Left lobe of liver (tissue), 2 donors: ENCODE measurements at regions not wholly inside any gene's neighbourhood (a gene's known extent, or its start where the extent isn't known, plus 50 kb on each side); places are given as distances from the start of the nearest gene placed in this dataset.

Source experiments
- ATAC-seq: fragments of 200-7000 bp; cut with Tn5 transposase; one replicate; pipeline ENCODE4 v1.9.1; 2020; ENCODE audit warnings: mild to moderate bottlenecking, moderate library complexity
- DNase-seq: peaks from one replicate; pipeline ENCODE4 v3.0.0-alpha.2; 2020; ENCODE audit warnings: low spot score
- donor health status: DM: no; HTN: no; CAD: no; lungs with moderate emphysema.
- donor health status: DM: no; HTN: yes; CAD: no.

- DNase-seq (no peak), ATAC-seq (no peak)
These were observed 182.4 kb upstream of the ARSJ start for GRCh38 chr4:114161809-114162208.

GRCh38 chr4:114163051-114163450, 183.6 kb upstream of the ARSJ start:
- ATAC-seq, result no peak
- no peak for DNase-seq

GRCh38 chr4:114173968-114174367, 194.5 kb upstream of the ARSJ start:
- DNase-seq, result no peak

GRCh38 chr4:114177628-114178027, 198.2 kb upstream of the ARSJ start:
- ATAC-seq (no peak), DNase-seq (no peak)

More at GRCh38 chr4:114173968-114174367, 194.5 kb upstream of the ARSJ start:
- ATAC-seq, result no peak

GRCh38 chr4:114178392-114178791, 198.9 kb upstream of the ARSJ start:
- DNase-seq (no peak), ATAC-seq (no peak)

- ATAC-seq, result peak; percentile 72
- DNase-seq, result no peak
These were observed 201.0 kb upstream of the ARSJ start for GRCh38 chr4:114180481-114180880.

- DNase-seq, result no peak
- no peak for ATAC-seq
These were observed 205.5 kb upstream of the ARSJ start for GRCh38 chr4:114184901-114185300.

- DNase-seq (no peak), ATAC-seq (no peak)
These were observed 208.1 kb upstream of the ARSJ start for GRCh38 chr4:114187592-114187991.

GRCh38 chr4:114191496-114191895, 212.0 kb upstream of the ARSJ start:
- DNase-seq (no peak), ATAC-seq (no peak)

GRCh38 chr4:114192854-114193253, 213.4 kb upstream of the ARSJ start:
- ATAC-seq (no peak), DNase-seq (no peak)

- ATAC-seq (peak; percentile 59), DNase-seq (no peak)
These were observed 214.4 kb upstream of the ARSJ start for GRCh38 chr4:114193624-114194399.

- no peak for DNase-seq
- no peak for ATAC-seq
These were observed 217.2 kb upstream of the ARSJ start for GRCh38 chr4:114196606-114197005.

- DNase-seq, result no peak
- peak; percentile 78 for ATAC-seq
These were observed 220.6 kb upstream of the ARSJ start for GRCh38 chr4:114200026-114200425.

GRCh38 chr4:114205261-114205660, 225.8 kb upstream of the ARSJ start:
- no peak for ATAC-seq
- no peak for DNase-seq

- ATAC-seq (no peak), DNase-seq (no peak)
These were observed 229.2 kb upstream of the ARSJ start for GRCh38 chr4:114208574-114209151.

GRCh38 chr4:114209584-114209983, 230.1 kb upstream of the ARSJ start:
- ATAC-seq (no peak), DNase-seq (no peak)

GRCh38 chr4:114211556-114211955, 232.1 kb upstream of the ARSJ start:
- ATAC-seq (no peak), DNase-seq (no peak)

GRCh38 chr4:114217150-114217817, 237.8 kb upstream of the ARSJ start:
- no peak for DNase-seq

GRCh38 chr4:114223580-114223979, 244.1 kb upstream of the ARSJ start:
- DNase-seq (no peak), ATAC-seq (no peak)

More at GRCh38 chr4:114217150-114217817, 237.8 kb upstream of the ARSJ start:
- no peak for ATAC-seq

GRCh38 chr4:114225436-114225835, 246.0 kb upstream of the ARSJ start:
- no peak for DNase-seq
- no peak for ATAC-seq

GRCh38 chr4:114226179-114226578, 246.7 kb upstream of the ARSJ start:
- DNase-seq, result no peak

More at GRCh38 chr4:114226179-114226578, 246.7 kb upstream of the ARSJ start:
- no peak for ATAC-seq
